ENCODE measurements at regions not wholly inside any gene's neighbourhood (a gene's known extent, or its start where the extent isn't known, plus 50 kb on each side); places are given as distances from the start of the nearest gene placed in this dataset.
"Not testable (repeated sequence)": the region's sequence is repeated elsewhere in the genome, so short reads cannot be mapped to it uniquely, and the experiment has no call there.

- DNase-seq (ENCODE audit: low read depth): no peak
- H3K4me3 ChIP-seq (ENCODE audit: low read length): no peak overlapping the region
- TF ChIP-seq CTCF (IDR thresholded peaks at IDR 0.05; ENCODE audit: insufficient read depth, low read depth, low read length, missing control alignments): no peak
These were observed 610.8 kb downstream of the NTRK3 start for GRCh38 chr15:87645723-87646122.

GRCh38 chr15:87642997-87643396 lies 613.5 kb downstream of the NTRK3 start:
- H3K4me3 ChIP-seq (ENCODE audit: low read length); DNase-seq (ENCODE audit: low read depth): not testable (repeated sequence)

GRCh38 chr15:87639305-87640011 lies 617.1 kb downstream of the NTRK3 start:
- no peak for DNase-seq (ENCODE audit: low read depth)
- no peak for TF ChIP-seq CTCF (IDR thresholded peaks at IDR 0.05; ENCODE audit: insufficient read depth, low read depth, low read length, missing control alignments)
- no peak overlapping the region for H3K4me3 ChIP-seq (ENCODE audit: low read length)

GRCh38 chr15:87638554-87639083 lies 617.9 kb downstream of the NTRK3 start:
- no peak overlapping the region for H3K4me3 ChIP-seq (ENCODE audit: low read length)
- no peak for DNase-seq (ENCODE audit: low read depth)
- no peak for TF ChIP-seq CTCF (IDR thresholded peaks at IDR 0.05; ENCODE audit: insufficient read depth, low read depth, low read length, missing control alignments)

GRCh38 chr15:87634361-87634760 lies 622.2 kb downstream of the NTRK3 start:
- TF ChIP-seq CTCF (IDR thresholded peaks at IDR 0.05; ENCODE audit: insufficient read depth, low read depth, low read length, missing control alignments): no peak
- DNase-seq (ENCODE audit: low read depth): no peak
- H3K4me3 ChIP-seq (ENCODE audit: low read length): no peak overlapping the region

GRCh38 chr15:87633525-87633924 lies 623.0 kb downstream of the NTRK3 start:
- TF ChIP-seq CTCF (IDR thresholded peaks at IDR 0.05; ENCODE audit: insufficient read depth, low read depth, low read length, missing control alignments): no peak
- no peak overlapping the region for H3K4me3 ChIP-seq (ENCODE audit: low read length)
- no peak for DNase-seq (ENCODE audit: low read depth)

GRCh38 chr15:87632364-87632763 lies 624.2 kb downstream of the NTRK3 start:
- H3K4me3 ChIP-seq (ENCODE audit: low read length): no peak overlapping the region
- no peak for DNase-seq (ENCODE audit: low read depth)
- no peak for TF ChIP-seq CTCF (IDR thresholded peaks at IDR 0.05; ENCODE audit: insufficient read depth, low read depth, low read length, missing control alignments)

All from epithelial cell of esophagus (primary cell).